Cardiac fibroblast (primary cell): ENCODE measurements at regions not wholly inside any gene's neighbourhood (a gene's known extent, or its start where the extent isn't known, plus 50 kb on each side); places are given as distances from the start of the nearest gene placed in this dataset.

Experiments used
- DNase-seq, 2 donors: peaks; one replicate each; pipeline versions ENCODE4 v3.0.0 to v3.0.0-alpha.2; 2010; ENCODE audit warnings: low read depth in 2 of 2
- H3K4me3 ChIP-seq, 2 donors: replicated peaks in 1 of 2; 1 replicate in 1 of 2; 2 replicates in 1 of 2; pipeline ENCODE4 v1.5.1; 2011; ENCODE audit warnings: low read depth in 2 of 2, low read length in 2 of 2, mild to moderate bottlenecking in 2 of 2, moderate library complexity in 1 of 2
- CTCF ChIP-seq: IDR thresholded peaks from one replicate; pipeline ENCODE4 v1.5.1; 2011; ENCODE audit warnings: low read depth, mild to moderate bottlenecking, low read length, inconsistent platforms

GRCh38 chr14:84217066-84217465 is 1312.9 kb upstream of the FLRT2 start:
- no peak for TF ChIP-seq CTCF
- DNase-seq = peak in 1 of 2 donors; percentile 3
- H3K4me3 ChIP-seq = no peak overlapping the region

GRCh38 chr14:84225268-84225667 is 1304.7 kb upstream of the FLRT2 start:
- H3K4me3 ChIP-seq = no peak overlapping the region
- TF ChIP-seq CTCF = no peak
- peak in 1 of 2 donors; percentile 82 for DNase-seq

GRCh38 chr14:84228702-84229101 is 1301.2 kb upstream of the FLRT2 start:
- DNase-seq = peak; percentile 22 to 29
- TF ChIP-seq CTCF = no peak
- no peak overlapping the region for H3K4me3 ChIP-seq

- TF ChIP-seq CTCF = no peak
- H3K4me3 ChIP-seq = no peak overlapping the region
- no peak for DNase-seq
These were observed 1295.7 kb upstream of the FLRT2 start for GRCh38 chr14:84234281-84234680.

GRCh38 chr14:84236290-84236689 is 1293.7 kb upstream of the FLRT2 start:
- no peak for DNase-seq
- TF ChIP-seq CTCF = no peak
- H3K4me3 ChIP-seq = no peak overlapping the region

- H3K4me3 ChIP-seq = no peak overlapping the region
- TF ChIP-seq CTCF = no peak
- DNase-seq = peak in 1 of 2 donors; percentile 8
These were observed 1292.1 kb upstream of the FLRT2 start for GRCh38 chr14:84237881-84238280.

GRCh38 chr14:84247693-84248092 is 1282.3 kb upstream of the FLRT2 start:
- H3K4me3 ChIP-seq = no peak overlapping the region
- TF ChIP-seq CTCF = no peak
- no peak for DNase-seq
